AG10803 (cell line): ENCODE measurements at regions not wholly inside any gene's neighbourhood (a gene's known extent, or its start where the extent isn't known, plus 50 kb on each side); places are given as distances from the start of the nearest gene placed in this dataset.
A peak's percentile ranks its signal among the peaks of the same experiment; 100 is the strongest.

Experiments used
- DNase-seq: peaks from one replicate; pipeline ENCODE4 v3.0.0; 2010; ENCODE audit warnings: low read depth
- H3K4me3 ChIP-seq: 2 replicates; pipeline ENCODE4 v1.5.1; 2011; ENCODE audit warnings: mild to moderate bottlenecking, low read length, control low read depth
- TF ChIP-seq, protein P1 (sequence below): conservative IDR thresholded peaks from 2 replicates; pipeline ENCODE4 v1.5.1; 2011; ENCODE audit warnings: mild to moderate bottlenecking, low read length, control low read depth, inconsistent platforms

- no peak for DNase-seq
- TF ChIP-seq, protein P1, sequence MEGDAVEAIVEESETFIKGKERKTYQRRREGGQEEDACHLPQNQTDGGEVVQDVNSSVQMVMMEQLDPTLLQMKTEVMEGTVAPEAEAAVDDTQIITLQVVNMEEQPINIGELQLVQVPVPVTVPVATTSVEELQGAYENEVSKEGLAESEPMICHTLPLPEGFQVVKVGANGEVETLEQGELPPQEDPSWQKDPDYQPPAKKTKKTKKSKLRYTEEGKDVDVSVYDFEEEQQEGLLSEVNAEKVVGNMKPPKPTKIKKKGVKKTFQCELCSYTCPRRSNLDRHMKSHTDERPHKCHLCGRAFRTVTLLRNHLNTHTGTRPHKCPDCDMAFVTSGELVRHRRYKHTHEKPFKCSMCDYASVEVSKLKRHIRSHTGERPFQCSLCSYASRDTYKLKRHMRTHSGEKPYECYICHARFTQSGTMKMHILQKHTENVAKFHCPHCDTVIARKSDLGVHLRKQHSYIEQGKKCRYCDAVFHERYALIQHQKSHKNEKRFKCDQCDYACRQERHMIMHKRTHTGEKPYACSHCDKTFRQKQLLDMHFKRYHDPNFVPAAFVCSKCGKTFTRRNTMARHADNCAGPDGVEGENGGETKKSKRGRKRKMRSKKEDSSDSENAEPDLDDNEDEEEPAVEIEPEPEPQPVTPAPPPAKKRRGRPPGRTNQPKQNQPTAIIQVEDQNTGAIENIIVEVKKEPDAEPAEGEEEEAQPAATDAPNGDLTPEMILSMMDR = no peak
Observed at GRCh38 chr13:80151016-80151415, 189.9 kb downstream of the SPRY2 start.

DNA sequence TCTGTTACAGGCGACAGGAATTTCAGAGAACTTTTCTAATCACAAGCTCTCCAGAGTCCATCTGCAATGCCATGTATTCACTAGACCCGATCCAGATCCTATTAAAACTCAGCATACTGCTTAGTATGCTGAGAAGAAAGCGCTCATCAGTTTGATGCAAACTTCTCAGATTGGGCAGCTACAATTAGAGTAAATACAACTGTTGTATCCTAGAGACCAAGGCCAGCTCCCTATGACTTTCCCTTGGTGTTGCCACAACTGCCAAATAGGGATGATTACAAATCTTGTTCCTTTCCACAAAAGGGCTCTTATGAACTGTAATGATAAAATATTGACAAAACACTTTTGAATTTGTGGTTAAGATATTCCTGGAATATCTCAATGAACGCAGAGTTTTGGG is 191.2 kb downstream of the SPRY2 start:
- TF ChIP-seq, protein P1 = no peak
- DNase-seq = no peak
- no peak overlapping the region for H3K4me3 ChIP-seq

More at GRCh38 chr13:80151016-80151415, 189.9 kb downstream of the SPRY2 start:
- H3K4me3 ChIP-seq = no peak overlapping the region

- TF ChIP-seq, protein P1 = no peak
- H3K4me3 ChIP-seq = no peak overlapping the region
- no peak for DNase-seq
Observed at GRCh38 chr13:80145171-80145690, 195.7 kb downstream of the SPRY2 start.

- H3K4me3 ChIP-seq = no peak overlapping the region
- no peak for DNase-seq
- TF ChIP-seq, protein P1 = no peak
Observed at GRCh38 chr13:80144493-80144892, 196.4 kb downstream of the SPRY2 start.

GRCh38 chr13:80141123-80141849 is 199.6 kb downstream of the SPRY2 start:
- TF ChIP-seq, protein P1 = no peak
- DNase-seq = peak; percentile 64
- H3K4me3 ChIP-seq = no peak overlapping the region

DNA sequence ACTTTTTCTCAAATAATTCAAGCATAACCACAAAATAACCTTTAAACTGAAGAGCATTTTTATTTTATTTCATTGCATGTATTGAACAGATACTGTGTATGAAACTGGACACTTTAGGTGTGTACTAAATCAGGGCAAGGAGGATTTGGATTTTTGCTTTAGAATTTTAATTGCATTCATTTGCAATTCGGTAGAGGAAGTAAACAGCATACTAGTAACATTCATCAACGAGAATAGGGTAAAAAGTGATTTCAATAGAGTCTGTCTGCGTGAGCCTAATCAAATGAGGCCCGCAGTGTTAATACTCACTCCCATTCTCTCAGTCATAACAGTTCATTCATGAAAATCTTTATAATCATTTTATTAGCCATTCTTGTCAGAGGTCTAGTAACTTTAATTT is 200.2 kb downstream of the SPRY2 start:
- TF ChIP-seq, protein P1 = no peak
- no peak for DNase-seq
- no peak overlapping the region for H3K4me3 ChIP-seq

GRCh38 chr13:80139196-80139595 is 201.7 kb downstream of the SPRY2 start:
- no peak overlapping the region for H3K4me3 ChIP-seq
- TF ChIP-seq, protein P1 = no peak
- DNase-seq = no peak
